GM18517 (cell line): ENCODE measurements at regions not wholly inside any gene's neighbourhood (a gene's known extent, or its start where the extent isn't known, plus 50 kb on each side); places are given as distances from the start of the nearest gene placed in this dataset.
"Not testable (repeated sequence)": the region's sequence is repeated elsewhere in the genome, so short reads cannot be mapped to it uniquely, and the experiment has no call there.

ENCODE experiments used
- ATAC-seq: cut with Tn5 transposase; IDR thresholded peaks from one replicate; pipeline ENCODE4 v1.9.1; 2021; ENCODE audit warnings: mild to moderate bottlenecking, moderate library complexity; ENCODE audit not compliant: unreplicated experiment

- ATAC-seq, result no peak
These were observed 126.9 kb upstream of the SLC7A14 start for GRCh38 chr3:170712798-170713197.

- no peak for ATAC-seq
These were observed 126.5 kb upstream of the SLC7A14 start for GRCh38 chr3:170712336-170712735.

GRCh38 chr3:170711786-170712185 is 125.9 kb upstream of the SLC7A14 start:
- no peak for ATAC-seq

DNA sequence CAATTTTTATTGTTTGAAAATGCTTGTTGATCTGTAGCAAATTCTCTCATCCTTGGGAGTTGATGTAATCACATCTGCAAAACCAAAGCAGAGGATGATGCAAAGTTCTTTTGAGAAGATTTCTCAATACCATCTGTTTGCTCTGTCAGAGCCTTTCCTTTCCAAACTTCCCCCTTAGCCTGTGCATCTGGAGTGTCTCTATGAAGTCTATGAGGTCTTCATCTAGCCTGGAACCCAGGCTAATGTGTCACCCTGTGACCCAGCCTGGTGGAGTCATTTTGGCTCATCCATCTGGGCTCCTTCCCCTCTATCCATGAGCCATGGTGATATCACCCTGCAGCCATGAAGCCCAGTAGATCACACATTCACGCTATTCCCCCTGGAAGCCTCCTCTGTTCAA is 123.2 kb upstream of the SLC7A14 start:
- ATAC-seq, result no peak

- no peak for ATAC-seq
These were observed 122.0 kb upstream of the SLC7A14 start for GRCh38 chr3:170707899-170708298.

DNA sequence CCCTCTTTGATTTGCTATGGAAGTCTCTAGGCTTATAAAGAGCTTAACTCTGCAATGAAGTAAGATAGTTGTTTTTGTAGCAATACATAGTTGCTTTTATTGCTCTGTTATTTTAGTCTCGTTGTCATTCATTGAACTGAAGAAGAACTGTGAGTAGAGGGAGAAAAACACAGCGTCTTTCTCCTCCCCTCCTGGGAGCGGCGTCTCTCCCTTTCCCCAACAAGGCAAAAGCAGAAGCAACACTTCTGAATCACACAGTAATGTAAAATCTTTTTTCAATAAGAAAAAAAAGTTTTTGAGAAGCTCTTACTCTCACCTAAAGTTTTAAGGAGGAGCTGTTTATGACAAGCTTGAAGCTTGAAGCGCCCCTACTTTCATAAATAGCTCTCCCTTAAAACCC is 119.3 kb upstream of the SLC7A14 start:
- ATAC-seq, result no peak

DNA sequence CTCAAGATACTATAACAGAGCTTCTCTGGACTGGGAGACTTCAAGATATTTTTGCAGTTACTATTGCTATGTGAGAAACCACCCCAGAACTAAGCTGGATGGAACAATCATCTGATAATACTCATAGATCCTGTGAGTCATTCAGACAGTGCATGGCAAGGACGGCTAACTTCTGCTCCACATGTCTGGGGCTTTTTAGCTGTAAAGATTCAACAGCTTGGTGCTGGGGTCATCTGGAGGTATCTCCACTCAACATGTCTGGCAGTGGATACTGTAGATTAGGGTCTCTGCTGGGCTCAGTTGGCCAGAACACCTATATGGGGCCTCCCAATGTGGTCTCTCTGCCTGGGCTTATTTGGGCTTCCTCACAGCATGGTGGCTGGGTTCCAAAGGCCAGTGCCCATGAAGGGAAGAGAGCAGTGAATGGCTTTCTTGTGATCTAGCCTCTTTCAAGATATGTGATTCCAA is 117.3 kb upstream of the SLC7A14 start:
- ATAC-seq, result no peak

GRCh38 chr3:170701696-170702678 is 116.1 kb upstream of the SLC7A14 start:
- ATAC-seq, result no peak

DNA sequence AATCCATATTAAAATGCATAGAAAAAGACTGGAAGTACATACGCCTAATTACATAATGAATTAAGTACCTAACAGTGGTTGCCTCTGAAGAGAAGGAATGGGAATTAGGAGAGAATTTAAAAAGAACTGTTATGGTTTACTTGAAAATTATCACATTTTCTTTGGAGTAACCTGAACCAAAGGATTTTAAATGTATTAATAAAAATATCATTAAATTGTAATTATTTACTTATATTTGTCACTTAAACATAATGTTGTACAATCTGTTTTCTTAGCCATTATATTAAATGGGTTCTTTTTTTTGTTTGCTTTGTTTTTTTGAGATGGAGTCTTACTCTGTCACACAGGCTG is 114.2 kb upstream of the SLC7A14 start:
- no peak for ATAC-seq

- ATAC-seq, result no peak
These were observed 113.5 kb upstream of the SLC7A14 start for GRCh38 chr3:170699158-170700053.

DNA sequence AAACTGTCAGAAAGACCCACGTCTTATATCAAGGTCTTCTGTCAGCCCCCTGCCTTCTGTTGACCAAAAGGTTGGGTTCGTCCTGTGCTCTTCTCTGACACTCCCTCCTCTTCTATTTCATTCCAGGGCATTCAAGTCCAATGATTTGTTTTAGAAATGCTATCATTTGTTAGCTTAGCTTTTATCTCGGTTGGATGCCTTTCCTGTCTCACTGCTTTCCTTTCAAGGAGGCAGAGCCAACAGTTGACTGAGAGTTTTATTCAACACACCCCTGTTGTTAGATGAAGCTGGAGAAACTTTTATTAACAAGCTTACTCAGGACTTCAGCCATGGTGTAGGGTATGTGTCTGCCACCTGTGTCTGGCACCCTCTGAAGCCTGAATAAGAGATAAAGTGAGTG is 112.0 kb upstream of the SLC7A14 start:
- no peak for ATAC-seq

GRCh38 chr3:170697131-170697530 is 111.3 kb upstream of the SLC7A14 start:
- no peak for ATAC-seq

GRCh38 chr3:170695486-170696064 is 109.7 kb upstream of the SLC7A14 start:
- ATAC-seq, result no peak

GRCh38 chr3:170692720-170693119 is 106.8 kb upstream of the SLC7A14 start:
- ATAC-seq, result no peak

GRCh38 chr3:170690661-170690981 is 104.7 kb upstream of the SLC7A14 start:
- no peak for ATAC-seq

- no peak for ATAC-seq
These were observed 104.2 kb upstream of the SLC7A14 start for GRCh38 chr3:170689893-170690660.

GRCh38 chr3:170689296-170689829 is 103.5 kb upstream of the SLC7A14 start:
- no peak for ATAC-seq

DNA sequence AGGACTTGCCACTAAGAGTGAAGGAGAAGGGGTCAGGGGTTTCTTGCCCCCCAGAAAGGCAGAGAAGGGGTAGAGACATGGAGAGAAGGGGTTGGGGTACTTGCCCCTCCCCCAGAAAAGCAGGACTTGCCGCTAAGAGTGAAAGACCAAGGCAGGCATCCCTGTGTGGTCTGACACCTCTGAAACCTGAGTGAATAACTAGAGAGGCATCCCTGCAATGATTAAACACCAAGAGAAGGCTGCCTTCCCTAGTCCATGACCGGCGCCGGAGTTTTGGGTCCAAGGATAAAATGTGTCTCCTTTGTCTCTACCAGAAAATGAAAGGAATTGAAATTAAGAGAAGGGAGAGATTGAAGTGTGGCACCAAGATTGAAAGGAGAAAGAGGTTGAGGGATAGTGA is 102.3 kb upstream of the SLC7A14 start:
- ATAC-seq, result not testable (repeated sequence)

- ATAC-seq, result no peak
These were observed 94.7 kb upstream of the SLC7A14 start for GRCh38 chr3:170680593-170680992.

- no peak for ATAC-seq
These were observed 93.3 kb upstream of the SLC7A14 start for GRCh38 chr3:170679190-170679589.
